Ovary (tissue), 3 donors: ENCODE measurements at regions not wholly inside any gene's neighbourhood (a gene's known extent, or its start where the extent isn't known, plus 50 kb on each side); places are given as distances from the start of the nearest gene placed in this dataset.
"Not testable (repeated sequence)": the region's sequence is repeated elsewhere in the genome, so short reads cannot be mapped to it uniquely, and the experiment has no call there.

Experiments used
- EP300 ChIP-seq: sonication (generic); formaldehyde crosslinking; IDR thresholded peaks from one replicate; pipeline ENCODE4 v1.6.1; 2017; ENCODE audit warnings: antibody characterized with exemption
- POLR2A ChIP-seq: fragments of 450-650 bp; IDR thresholded peaks from one replicate; pipeline ENCODE4 v1.6.1; 2017; ENCODE audit warnings: antibody characterized with exemption, mild to moderate bottlenecking, moderate library complexity
- TF ChIP-seq, protein P1 (sequence below), 3 donors: fragments of 450-650 bp in 2 of 3; fragments of 200-600 bp in 1 of 3; IDR thresholded peaks; one replicate each; pipeline versions ENCODE4 v1.5.1 to v1.8.0; 2016 to 2022; ENCODE audit warnings: antibody characterized with exemption in 3 of 3, mild to moderate bottlenecking in 1 of 3
- donor health status: DM: no; HTN: no; CAD: no.

GRCh38 chr9:42461436-42461835, 278.0 kb downstream of the SPATA31A6 start:
- TF ChIP-seq, protein P1, sequence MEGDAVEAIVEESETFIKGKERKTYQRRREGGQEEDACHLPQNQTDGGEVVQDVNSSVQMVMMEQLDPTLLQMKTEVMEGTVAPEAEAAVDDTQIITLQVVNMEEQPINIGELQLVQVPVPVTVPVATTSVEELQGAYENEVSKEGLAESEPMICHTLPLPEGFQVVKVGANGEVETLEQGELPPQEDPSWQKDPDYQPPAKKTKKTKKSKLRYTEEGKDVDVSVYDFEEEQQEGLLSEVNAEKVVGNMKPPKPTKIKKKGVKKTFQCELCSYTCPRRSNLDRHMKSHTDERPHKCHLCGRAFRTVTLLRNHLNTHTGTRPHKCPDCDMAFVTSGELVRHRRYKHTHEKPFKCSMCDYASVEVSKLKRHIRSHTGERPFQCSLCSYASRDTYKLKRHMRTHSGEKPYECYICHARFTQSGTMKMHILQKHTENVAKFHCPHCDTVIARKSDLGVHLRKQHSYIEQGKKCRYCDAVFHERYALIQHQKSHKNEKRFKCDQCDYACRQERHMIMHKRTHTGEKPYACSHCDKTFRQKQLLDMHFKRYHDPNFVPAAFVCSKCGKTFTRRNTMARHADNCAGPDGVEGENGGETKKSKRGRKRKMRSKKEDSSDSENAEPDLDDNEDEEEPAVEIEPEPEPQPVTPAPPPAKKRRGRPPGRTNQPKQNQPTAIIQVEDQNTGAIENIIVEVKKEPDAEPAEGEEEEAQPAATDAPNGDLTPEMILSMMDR (IDR thresholded peaks at IDR 0.05): not testable (repeated sequence)
- not testable (repeated sequence) for TF ChIP-seq POLR2A, EP300
